IPS-18c (cell line): ENCODE measurements at regions not wholly inside any gene's neighbourhood (a gene's known extent, or its start where the extent isn't known, plus 50 kb on each side); places are given as distances from the start of the nearest gene placed in this dataset.

Source experiments
- H3K4me3 ChIP-seq: 2 replicates; pipeline ENCODE4 v1.7.0; 2013; ENCODE audit warnings: low read depth, mild to moderate bottlenecking, low read length, moderate library complexity; ENCODE audit not compliant: insufficient read depth
- H3K9me3 ChIP-seq: one replicate; pipeline ENCODE4 v1.6.1; 2013; ENCODE audit warnings: mild to moderate bottlenecking, low read length, moderate library complexity; ENCODE audit not compliant: control insufficient read depth, insufficient read depth

- Histone ChIP-seq H3K4me3 (no peak overlapping the region), H3K9me3 (no peaks in the 10 kb centered on the region)
Measured at GRCh38 chr16:9522614-9523013, 431.2 kb downstream of the HAPSTR1 start.

GRCh38 chr16:9523994-9524393, 432.6 kb downstream of the HAPSTR1 start:
- H3K4me3 ChIP-seq, result no peak overlapping the region
- H3K9me3 ChIP-seq, result no peaks in the 10 kb centered on the region

GRCh38 chr16:9525037-9525436, 433.6 kb downstream of the HAPSTR1 start:
- Histone ChIP-seq H3K9me3 (no peaks in the 10 kb centered on the region), H3K4me3 (no peak overlapping the region)

GRCh38 chr16:9526791-9527190, 435.3 kb downstream of the HAPSTR1 start:
- Histone ChIP-seq H3K4me3 (no peak overlapping the region), H3K9me3 (no peaks in the 10 kb centered on the region)

- Histone ChIP-seq H3K4me3 (no peak overlapping the region), H3K9me3 (no peaks in the 10 kb centered on the region)
Measured at GRCh38 chr16:9527976-9528375, 436.5 kb downstream of the HAPSTR1 start.

GRCh38 chr16:9528511-9529079, 437.2 kb downstream of the HAPSTR1 start:
- Histone ChIP-seq H3K9me3 (no peaks in the 10 kb centered on the region), H3K4me3 (no peak overlapping the region)

GRCh38 chr16:9533042-9533441, 441.6 kb downstream of the HAPSTR1 start:
- Histone ChIP-seq H3K9me3 (no peaks in the 10 kb centered on the region), H3K4me3 (no peak overlapping the region)

- no peaks in the 10 kb centered on the region for H3K9me3 ChIP-seq
Measured at GRCh38 chr16:9534759-9535158, 443.3 kb downstream of the HAPSTR1 start.

GRCh38 chr16:9536905-9537304, 445.5 kb downstream of the HAPSTR1 start:
- Histone ChIP-seq H3K9me3 (no peaks in the 10 kb centered on the region), H3K4me3 (no peak overlapping the region)

More at GRCh38 chr16:9534759-9535158, 443.3 kb downstream of the HAPSTR1 start:
- H3K4me3 ChIP-seq, result no peak overlapping the region

- H3K4me3 ChIP-seq, result no peak overlapping the region
- H3K9me3 ChIP-seq, result no peaks in the 10 kb centered on the region
Measured at GRCh38 chr16:9539346-9539745, 447.9 kb downstream of the HAPSTR1 start.

- Histone ChIP-seq H3K4me3 (no peak overlapping the region), H3K9me3 (no peaks in the 10 kb centered on the region)
Measured at GRCh38 chr16:9541723-9542122, 450.3 kb downstream of the HAPSTR1 start.

- H3K9me3 ChIP-seq, result no peaks in the 10 kb centered on the region
- no peak overlapping the region for H3K4me3 ChIP-seq
Measured at GRCh38 chr16:9542165-9542755, 450.8 kb downstream of the HAPSTR1 start.

- Histone ChIP-seq H3K4me3 (no peak overlapping the region), H3K9me3 (no peaks in the 10 kb centered on the region)
Measured at GRCh38 chr16:9545522-9546437, 454.3 kb downstream of the HAPSTR1 start.

- no peaks in the 10 kb centered on the region for H3K9me3 ChIP-seq
- no peak overlapping the region for H3K4me3 ChIP-seq
Measured at GRCh38 chr16:9546438-9546786, 455.0 kb downstream of the HAPSTR1 start.

GRCh38 chr16:9549487-9549886, 458.0 kb downstream of the HAPSTR1 start:
- no peak overlapping the region for H3K4me3 ChIP-seq
- H3K9me3 ChIP-seq, result no peaks in the 10 kb centered on the region

- H3K4me3 ChIP-seq, result no peak overlapping the region
- H3K9me3 ChIP-seq, result peaks cover 5% of the 10 kb centered on the region
Measured at GRCh38 chr16:9555051-9555450, 463.6 kb downstream of the HAPSTR1 start.

- Histone ChIP-seq H3K9me3 (peaks cover 5% of the 10 kb centered on the region), H3K4me3 (no peak overlapping the region)
Measured at GRCh38 chr16:9556949-9557665, 465.7 kb downstream of the HAPSTR1 start.

GRCh38 chr16:9557713-9558112, 466.3 kb downstream of the HAPSTR1 start:
- Histone ChIP-seq H3K4me3 (no peak overlapping the region), H3K9me3 (peaks cover 5% of the 10 kb centered on the region)
